Stimulated activated CD4-positive, alpha-beta T cell treated with anti-CD3 and anti-CD28 coated beads, Interleukin-4, amount 100 ng/mL, for 48 hours (primary cell): ENCODE measurements at regions not wholly inside any gene's neighbourhood (a gene's known extent, or its start where the extent isn't known, plus 50 kb on each side); places are given as distances from the start of the nearest gene placed in this dataset.
"Not testable (repeated sequence)": the region's sequence is repeated elsewhere in the genome, so short reads cannot be mapped to it uniquely, and the experiment has no call there.

Source experiments
- DNase-seq, 2 donors: peaks; one replicate each; pipeline ENCODE4 v3.0.0-alpha.2; 2020; ENCODE audit warnings: low read depth in 2 of 2

- DNase-seq: no peak
These were observed 429.4 kb upstream of the TMTC1 start for GRCh38 chr12:30213166-30213565.

- no peak for DNase-seq
These were observed 428.0 kb upstream of the TMTC1 start for GRCh38 chr12:30211743-30212142.

GRCh38 chr12:30203981-30204380, 420.2 kb upstream of the TMTC1 start:
- DNase-seq: no peak

- DNase-seq: no peak
These were observed 418.9 kb upstream of the TMTC1 start for GRCh38 chr12:30202521-30203254.

GRCh38 chr12:30201301-30202160, 417.8 kb upstream of the TMTC1 start:
- DNase-seq: no peak

- DNase-seq: no peak
These were observed 417.1 kb upstream of the TMTC1 start for GRCh38 chr12:30200864-30201263.

- DNase-seq: no peak
These were observed 413.8 kb upstream of the TMTC1 start for GRCh38 chr12:30197392-30198057.

GRCh38 chr12:30191696-30192455, 408.1 kb upstream of the TMTC1 start:
- no peak for DNase-seq

- no peak for DNase-seq
These were observed 405.0 kb upstream of the TMTC1 start for GRCh38 chr12:30188602-30189326.

GRCh38 chr12:30187426-30187825, 403.7 kb upstream of the TMTC1 start:
- no peak for DNase-seq

GRCh38 chr12:30181334-30181733, 397.6 kb upstream of the TMTC1 start:
- DNase-seq: no peak

- DNase-seq: no peak
These were observed 396.9 kb upstream of the TMTC1 start for GRCh38 chr12:30180602-30181001.

GRCh38 chr12:30178916-30179315, 395.2 kb upstream of the TMTC1 start:
- DNase-seq: no peak

GRCh38 chr12:30169839-30170591, 386.3 kb upstream of the TMTC1 start:
- no peak for DNase-seq

- no peak for DNase-seq
These were observed 382.5 kb upstream of the TMTC1 start for GRCh38 chr12:30166006-30166795.

GRCh38 chr12:30164382-30165318, 380.9 kb upstream of the TMTC1 start:
- DNase-seq: no peak

GRCh38 chr12:30156833-30157232, 373.1 kb upstream of the TMTC1 start:
- DNase-seq: not testable (repeated sequence)

GRCh38 chr12:30155001-30155730, 371.4 kb upstream of the TMTC1 start:
- DNase-seq: no peak
